AG10803 (cell line): ENCODE measurements at regions not wholly inside any gene's neighbourhood (a gene's known extent, or its start where the extent isn't known, plus 50 kb on each side); places are given as distances from the start of the nearest gene placed in this dataset.
"Not testable (repeated sequence)": the region's sequence is repeated elsewhere in the genome, so short reads cannot be mapped to it uniquely, and the experiment has no call there.

Source experiments
- DNase-seq: peaks from one replicate; pipeline ENCODE4 v3.0.0; 2010; ENCODE audit warnings: low read depth
- H3K4me3 ChIP-seq: 2 replicates; pipeline ENCODE4 v1.5.1; 2011; ENCODE audit warnings: mild to moderate bottlenecking, low read length, control low read depth
- TF ChIP-seq, protein P1 (sequence below): conservative IDR thresholded peaks from 2 replicates; pipeline ENCODE4 v1.5.1; 2011; ENCODE audit warnings: mild to moderate bottlenecking, low read length, control low read depth, inconsistent platforms

DNA sequence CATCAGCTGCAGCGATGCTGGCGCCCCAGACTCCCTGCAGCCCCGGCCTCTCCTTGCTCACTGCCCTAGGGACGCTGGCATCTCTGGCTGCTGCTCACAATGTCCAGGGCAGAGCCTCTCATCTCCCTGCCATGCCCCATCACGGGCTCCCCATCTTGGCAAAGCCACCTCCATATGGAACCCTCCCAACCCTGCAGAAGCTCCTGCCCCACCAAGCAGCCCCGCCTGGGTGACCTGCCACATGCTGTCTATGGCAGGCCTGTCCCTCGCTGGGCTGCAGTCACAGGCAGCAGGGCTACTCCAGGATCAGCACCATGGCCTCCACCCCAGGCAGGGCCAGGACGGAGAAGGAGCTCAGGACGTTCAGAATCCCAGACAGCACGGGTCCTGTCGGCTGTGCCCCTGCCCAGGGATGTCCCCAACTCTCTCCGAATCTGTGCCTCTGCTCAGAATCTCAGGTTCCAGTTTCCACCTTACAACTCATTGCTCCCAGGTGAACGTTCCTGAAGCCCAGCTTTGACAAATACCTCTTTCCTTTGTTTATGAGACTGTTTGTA, 58.4 kb downstream of the PLXNA1 start:
- DNase-seq: no peak
- TF ChIP-seq, protein P1, sequence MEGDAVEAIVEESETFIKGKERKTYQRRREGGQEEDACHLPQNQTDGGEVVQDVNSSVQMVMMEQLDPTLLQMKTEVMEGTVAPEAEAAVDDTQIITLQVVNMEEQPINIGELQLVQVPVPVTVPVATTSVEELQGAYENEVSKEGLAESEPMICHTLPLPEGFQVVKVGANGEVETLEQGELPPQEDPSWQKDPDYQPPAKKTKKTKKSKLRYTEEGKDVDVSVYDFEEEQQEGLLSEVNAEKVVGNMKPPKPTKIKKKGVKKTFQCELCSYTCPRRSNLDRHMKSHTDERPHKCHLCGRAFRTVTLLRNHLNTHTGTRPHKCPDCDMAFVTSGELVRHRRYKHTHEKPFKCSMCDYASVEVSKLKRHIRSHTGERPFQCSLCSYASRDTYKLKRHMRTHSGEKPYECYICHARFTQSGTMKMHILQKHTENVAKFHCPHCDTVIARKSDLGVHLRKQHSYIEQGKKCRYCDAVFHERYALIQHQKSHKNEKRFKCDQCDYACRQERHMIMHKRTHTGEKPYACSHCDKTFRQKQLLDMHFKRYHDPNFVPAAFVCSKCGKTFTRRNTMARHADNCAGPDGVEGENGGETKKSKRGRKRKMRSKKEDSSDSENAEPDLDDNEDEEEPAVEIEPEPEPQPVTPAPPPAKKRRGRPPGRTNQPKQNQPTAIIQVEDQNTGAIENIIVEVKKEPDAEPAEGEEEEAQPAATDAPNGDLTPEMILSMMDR: no peak
- no peak overlapping the region for H3K4me3 ChIP-seq

- no peak for DNase-seq
- H3K4me3 ChIP-seq: no peak overlapping the region
- TF ChIP-seq, protein P1: no peak
These were observed 59.0 kb downstream of the PLXNA1 start for GRCh38 chr3:127041933-127042332.

- no peak for DNase-seq
- TF ChIP-seq, protein P1: no peak
- no peak overlapping the region for H3K4me3 ChIP-seq
These were observed 59.7 kb downstream of the PLXNA1 start for GRCh38 chr3:127042634-127043033.

DNA sequence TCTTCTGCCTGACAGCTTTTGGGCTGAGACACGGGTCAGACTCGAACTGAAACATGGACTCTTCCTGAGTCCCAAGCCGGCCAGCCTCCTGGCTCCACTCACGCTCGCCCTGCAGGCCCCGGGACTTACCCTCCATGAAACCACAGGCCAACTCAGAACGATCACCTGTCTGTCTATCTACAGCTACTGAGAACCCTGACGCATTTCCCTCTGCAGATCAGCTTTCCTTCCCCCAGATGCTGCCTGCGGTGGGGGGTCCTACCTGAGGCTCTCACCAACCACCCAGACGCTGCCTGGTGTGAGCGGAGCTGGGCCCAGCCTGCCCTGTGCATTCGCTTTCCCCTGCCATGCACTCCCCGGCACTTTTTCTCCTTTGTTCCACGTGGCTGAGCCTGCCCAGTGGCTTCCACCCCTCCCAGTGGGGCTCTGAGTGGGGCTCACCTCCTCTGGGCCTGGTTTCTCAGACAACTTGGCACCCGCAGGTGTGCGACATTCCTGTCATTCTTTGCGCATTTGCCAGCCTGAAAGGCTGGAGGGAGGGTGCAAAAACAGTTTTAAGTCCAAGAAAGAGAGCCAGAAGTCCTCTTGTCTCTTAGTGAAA, 60.2 kb downstream of the PLXNA1 start:
- DNase-seq: peak; percentile 67
- TF ChIP-seq, protein P1: no peak
- H3K4me3 ChIP-seq: no peak overlapping the region

DNA sequence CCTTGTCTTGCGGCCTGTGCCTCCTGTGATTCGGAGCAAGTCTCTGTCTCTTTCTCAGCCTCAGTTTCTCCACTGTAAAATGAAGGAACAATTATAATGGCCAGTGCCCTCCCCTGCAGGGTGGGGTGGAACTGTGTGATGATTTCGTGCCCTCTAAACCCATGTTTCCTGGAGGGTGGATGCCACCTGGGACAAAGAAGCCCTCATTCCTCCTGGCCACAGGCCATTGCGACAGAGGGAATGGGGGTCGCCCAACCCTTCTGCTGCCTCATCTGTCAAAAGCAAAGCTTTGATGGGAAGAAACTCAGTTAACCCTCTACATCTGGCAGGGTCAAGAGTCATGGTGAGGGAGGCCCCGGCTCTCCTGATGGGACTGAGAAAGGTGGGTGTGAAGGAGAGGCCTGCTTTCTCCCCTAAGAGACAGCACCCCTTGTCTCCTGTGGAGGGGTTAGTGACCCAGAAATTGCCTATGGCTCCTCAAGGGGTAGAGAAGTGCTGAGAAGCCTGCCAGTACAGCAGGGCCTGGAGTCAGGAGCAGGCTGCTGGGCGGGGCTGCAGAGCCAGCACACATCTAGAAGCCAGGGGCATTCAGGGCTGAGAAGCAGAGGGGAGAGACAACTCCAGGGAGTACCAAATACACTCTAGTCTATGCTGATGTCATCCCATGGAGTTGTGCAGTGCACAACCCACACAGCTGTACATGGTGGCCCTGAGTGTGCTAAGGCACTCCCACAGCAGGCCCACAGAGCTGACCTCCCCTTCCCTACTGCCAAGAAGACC, 61.0 kb downstream of the PLXNA1 start:
- H3K4me3 ChIP-seq: no peak overlapping the region
- TF ChIP-seq, protein P1: no peak
- no peak for DNase-seq

DNA sequence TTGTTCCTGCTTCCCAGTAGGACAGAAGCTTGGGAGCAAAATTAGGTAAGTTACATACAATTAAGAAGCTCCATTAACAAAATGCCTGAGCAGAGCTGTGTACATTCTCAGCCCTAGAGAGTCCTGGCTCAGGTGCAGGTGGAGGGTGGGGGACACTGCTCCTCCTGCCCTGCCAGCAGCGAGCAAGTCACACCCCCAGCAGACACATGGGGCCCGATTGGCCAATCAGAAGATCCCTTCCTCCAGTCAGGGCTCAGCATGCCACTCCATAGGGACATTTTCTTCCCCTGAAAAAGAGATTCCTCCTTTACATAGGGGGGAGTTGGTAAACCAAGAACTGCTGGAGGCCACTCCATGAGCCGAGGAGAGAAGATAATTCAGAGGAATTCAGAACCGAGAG, 62.1 kb downstream of the PLXNA1 start:
- no peak for DNase-seq
- TF ChIP-seq, protein P1: no peak
- no peak overlapping the region for H3K4me3 ChIP-seq

DNA sequence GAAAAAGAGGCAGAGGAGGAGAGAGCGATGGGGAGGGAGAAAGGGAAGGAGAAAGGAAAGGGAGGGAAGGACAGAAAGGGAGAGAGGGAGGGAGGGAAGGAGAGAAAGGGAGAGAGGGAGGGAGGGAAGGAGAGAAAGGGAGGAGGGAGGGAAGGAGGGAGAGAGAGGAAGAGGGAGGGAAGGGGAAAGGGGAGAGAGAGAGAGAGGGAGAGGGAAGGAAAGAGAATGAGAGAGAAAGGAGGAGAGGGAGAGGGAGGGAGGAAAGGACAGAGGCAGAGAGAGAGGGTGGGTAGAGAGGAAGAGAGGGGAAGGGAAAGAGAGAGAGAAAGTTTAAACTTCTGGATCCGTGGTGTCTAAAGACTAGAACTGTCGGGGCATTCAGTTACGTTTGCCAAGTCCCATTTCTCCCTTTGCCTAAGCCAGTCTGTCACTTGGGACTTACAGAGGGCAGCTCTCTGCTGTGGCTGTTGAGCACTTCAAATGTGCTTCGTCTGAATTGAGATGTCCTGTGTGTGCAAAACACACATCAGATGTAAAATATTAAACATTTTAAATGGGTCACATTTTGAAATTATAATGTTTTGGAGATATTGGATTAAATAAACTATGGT, 62.6 kb downstream of the PLXNA1 start:
- H3K4me3 ChIP-seq: no peak overlapping the region
- no peak for DNase-seq
- TF ChIP-seq, protein P1: no peak

DNA sequence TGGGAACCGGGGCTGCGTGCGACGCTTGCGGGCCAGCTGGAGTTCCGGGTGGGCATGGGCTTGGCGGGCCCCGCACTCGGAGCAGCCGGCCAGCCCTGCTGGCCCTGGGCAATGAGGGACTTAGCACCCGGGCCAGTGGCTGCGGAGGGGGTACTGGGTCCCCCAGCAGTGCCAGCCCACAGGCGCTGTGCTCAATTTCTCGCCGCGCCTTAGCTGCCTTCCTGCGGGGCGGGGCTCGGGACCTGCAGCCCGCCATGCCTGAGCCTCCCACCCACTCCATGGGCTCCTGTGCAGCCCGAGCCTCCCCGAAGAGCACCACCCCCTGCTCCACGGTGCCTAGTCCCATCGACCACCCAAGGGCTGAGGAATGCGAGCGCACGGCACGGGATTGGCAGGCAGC, 63.8 kb downstream of the PLXNA1 start:
- not testable (repeated sequence) for DNase-seq, H3K4me3 ChIP-seq
